GF-D8 (cell line): ENCODE measurements at regions not wholly inside any gene's neighbourhood (a gene's known extent, or its start where the extent isn't known, plus 50 kb on each side); places are given as distances from the start of the nearest gene placed in this dataset.
"Not testable (repeated sequence)": the region's sequence is repeated elsewhere in the genome, so short reads cannot be mapped to it uniquely, and the experiment has no call there.

Experiments
- DNase-seq: peaks from one replicate; lab custom pipeline; 2025; lab: John Stamatoyannopoulos, UW

DNA sequence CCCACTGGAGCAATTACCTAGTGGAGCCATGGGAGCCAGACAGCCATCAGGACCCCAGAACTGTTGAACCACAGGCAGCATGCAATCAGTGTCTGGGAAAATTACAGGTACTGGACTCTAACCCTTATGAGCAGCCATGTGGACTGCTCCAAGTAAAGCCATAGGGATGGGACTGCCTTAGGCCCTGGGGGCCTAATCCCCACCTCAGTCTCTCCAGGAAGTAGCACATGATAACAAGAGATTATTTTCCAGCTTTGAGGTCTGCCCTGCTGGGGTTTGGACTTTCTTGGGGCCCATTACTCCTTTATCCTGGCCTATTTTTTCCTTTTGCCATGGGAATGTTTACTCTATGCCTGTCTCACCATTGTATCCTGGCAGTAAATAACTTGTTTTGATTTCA lies 226.8 kb downstream of the AEBP2 start:
- DNase-seq = no peak

GRCh38 chr12:19669793-19670192 lies 230.5 kb downstream of the AEBP2 start:
- DNase-seq = no peak

DNA sequence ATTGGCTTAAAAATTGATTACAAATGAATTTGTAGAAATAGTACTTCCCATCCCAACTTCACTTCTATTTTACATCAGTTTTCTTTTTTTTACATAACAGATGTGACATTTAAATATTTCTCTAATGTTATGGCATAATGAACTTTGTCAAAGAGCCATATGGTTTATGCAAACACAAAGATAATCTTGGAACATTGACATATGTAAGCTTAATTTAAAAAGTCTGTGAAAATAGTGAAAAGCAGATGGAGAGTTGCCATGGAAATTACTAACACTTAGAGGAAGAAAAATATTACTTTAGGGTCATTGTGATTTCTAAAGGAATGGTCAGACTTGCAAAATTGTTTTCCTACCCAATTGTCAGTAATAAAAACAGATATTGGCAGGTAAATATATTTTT lies 232.4 kb downstream of the AEBP2 start:
- no peak for DNase-seq

DNA sequence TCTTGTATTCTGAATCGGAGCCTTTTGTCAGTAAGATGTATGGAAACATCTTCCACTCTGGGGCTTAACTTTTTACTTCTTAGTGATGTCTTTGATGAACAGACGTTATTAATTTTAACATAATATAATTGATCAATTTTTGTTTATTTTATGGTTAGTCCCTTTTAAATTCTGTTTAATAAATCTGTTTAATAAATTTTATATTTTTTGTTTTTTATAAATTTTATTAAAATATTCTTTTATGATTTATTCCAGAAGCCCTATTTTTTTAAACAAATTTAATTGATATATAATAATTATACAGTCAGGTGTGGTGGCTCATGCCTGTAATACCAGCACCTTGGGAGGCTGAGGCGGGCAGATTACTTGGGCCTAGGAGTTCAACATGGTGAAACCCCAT lies 235.1 kb downstream of the AEBP2 start:
- DNase-seq = no peak

GRCh38 chr12:19675361-19675760 lies 236.1 kb downstream of the AEBP2 start:
- no peak for DNase-seq

DNA sequence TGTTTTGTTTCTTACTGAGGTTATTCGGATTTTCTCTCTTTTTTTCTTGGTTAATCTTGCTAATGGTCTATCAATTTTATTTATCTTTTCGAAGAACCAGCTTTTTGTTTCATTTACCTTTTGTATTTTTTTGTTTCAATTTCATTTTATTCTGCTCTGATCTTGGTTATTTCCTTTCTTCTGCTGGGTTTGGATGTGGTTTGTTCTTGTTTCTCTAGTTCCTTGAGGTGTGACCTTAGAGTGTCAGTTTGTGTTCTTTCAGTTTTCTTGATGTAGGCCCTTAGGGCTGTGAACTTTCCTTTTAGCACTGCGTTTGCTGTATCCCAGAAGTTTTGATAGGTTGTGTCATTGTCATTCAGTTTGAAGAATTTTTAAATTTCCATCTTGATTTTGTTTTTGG lies 239.2 kb downstream of the AEBP2 start:
- not testable (repeated sequence) for DNase-seq

GRCh38 chr12:19681007-19681406 lies 241.7 kb downstream of the AEBP2 start:
- no peak for DNase-seq

DNA sequence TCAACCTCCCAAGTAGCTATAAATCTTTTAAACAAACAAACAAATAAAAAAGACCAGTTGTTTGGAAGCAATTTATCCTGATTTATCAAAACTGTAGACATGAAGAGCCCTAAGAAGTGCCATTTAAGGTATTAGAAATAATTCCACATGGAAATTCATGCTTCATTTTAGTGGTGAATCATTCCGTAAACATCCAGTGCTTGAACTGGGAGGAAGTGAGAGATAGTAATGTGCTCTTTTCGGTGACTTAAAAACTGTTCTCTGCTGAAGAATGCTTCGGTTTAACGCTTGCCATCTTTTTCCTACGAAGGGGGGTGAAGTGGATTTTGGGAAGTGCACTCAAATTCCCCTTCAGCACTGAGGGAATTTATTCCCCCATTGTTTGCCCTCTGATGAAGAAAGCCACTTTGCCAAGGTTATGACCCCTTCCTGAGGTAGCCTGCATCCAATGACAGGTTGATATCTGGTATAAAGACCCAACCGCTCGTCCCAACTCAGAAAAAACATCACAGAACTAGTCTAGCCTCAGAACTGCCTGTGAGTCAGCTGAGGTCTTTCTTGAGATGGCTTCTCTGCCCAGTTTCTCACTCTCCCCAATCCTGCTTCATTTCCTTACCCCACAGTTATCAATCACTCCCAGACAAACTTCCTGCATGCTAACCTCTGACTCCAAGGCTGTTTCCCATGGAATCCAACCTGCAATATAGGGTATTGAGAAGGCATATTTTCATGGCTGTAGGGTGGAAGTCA lies 244.1 kb downstream of the AEBP2 start:
- no peak for DNase-seq

DNA sequence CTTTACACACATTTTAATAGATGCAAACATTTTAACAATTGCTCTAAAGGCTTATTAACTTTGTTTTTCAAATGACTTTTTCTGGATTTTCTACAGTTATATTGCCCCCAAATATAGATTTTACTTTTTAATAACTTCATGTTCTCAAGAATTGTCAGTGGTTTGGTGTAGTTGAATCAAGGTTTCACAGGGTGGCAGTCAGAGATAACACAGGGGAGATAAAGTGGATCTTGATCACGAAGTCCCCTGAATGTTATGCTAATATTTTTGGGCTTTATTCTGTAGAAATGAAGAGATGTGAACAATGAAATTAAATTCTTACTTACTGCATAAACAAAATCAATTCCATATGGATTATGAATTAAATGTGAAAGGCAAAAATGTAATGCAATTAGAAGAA lies 248.1 kb downstream of the AEBP2 start:
- DNase-seq = no peak

DNA sequence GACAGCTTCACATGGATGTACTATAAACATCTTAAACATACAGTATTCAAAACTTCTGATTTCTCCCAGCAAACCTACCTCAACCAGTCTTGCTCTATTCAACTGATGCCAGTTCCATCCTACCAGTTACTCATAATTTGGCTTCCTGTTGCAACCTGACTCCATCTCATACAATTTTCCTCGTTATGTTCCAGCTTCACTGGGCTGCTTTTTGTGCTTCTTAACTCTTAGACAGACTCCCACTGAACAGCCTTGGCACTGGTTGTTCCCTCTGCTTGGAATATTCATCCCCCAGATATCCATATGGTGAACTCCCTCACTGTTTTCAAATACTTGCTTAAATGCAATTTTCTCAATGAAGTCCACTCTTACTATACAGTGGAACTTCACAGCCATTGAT lies 249.2 kb downstream of the AEBP2 start:
- no peak for DNase-seq

DNA sequence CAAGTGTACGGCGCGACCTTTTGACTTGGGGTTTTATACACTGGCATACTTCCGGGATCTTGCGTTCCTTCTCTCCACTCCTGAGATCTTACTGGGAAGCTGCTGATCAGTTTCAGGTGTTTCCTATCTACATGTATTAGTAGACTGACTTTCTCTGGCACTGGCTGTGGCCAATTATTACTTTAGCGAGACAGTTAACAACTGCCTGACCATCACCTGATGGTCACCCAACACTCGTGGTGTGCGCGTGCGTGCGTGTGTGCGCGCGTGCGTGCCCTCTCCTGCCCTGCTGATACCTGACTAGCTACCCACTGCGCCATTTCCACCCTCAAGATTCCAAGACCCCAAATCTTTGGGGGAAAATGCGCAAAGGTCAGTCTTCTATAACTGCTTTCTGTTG lies 249.9 kb downstream of the AEBP2 start:
- no peak for DNase-seq

- DNase-seq = no peak
These were observed 250.6 kb downstream of the AEBP2 start for GRCh38 chr12:19689801-19690472.

- no peak for DNase-seq
These were observed 252.8 kb downstream of the AEBP2 start for GRCh38 chr12:19692091-19692490.

GRCh38 chr12:19692566-19692965 lies 253.3 kb downstream of the AEBP2 start:
- DNase-seq = no peak

GRCh38 chr12:19694627-19695026 lies 255.3 kb downstream of the AEBP2 start:
- DNase-seq = peak; percentile 75

DNA sequence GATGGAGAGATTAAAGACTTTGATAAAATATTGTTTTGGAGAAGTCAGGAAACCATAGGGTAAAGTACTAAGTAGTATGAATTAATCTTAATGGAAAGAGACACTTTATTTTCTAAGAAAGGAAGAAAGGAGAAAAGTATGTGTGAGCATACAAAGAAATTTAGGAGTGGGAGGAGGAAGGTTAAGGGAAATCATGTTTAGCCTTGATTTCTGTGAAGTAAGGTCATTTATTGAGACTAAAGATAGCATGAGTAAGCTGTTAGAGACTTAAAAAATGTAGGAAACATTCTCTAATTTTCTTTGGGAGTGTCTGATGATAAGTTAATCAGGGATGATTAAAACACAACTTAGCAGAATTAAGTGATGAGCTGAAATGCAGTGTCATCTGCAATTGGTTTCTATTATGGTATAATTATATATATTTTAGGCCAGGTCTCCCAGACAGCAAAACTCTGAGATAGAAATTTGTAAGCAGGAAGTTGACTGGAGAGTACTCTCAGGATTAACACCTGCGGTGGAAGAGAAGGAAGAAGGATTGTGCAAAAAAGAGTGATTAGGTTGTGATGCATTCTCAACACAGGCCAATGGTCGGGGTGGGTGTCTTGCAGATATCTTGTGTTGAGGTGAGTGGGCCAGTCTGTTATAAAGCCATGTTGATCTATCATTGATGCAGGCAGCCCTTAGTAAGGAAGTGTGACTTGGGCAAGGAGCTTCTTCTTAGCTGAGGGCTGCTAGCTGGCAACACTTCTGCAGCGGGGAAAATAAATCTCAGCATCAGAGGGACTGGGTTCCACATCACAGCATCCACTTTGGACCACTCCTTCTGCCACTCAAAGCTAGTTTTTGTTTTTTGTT lies 256.2 kb downstream of the AEBP2 start:
- no peak for DNase-seq

DNA sequence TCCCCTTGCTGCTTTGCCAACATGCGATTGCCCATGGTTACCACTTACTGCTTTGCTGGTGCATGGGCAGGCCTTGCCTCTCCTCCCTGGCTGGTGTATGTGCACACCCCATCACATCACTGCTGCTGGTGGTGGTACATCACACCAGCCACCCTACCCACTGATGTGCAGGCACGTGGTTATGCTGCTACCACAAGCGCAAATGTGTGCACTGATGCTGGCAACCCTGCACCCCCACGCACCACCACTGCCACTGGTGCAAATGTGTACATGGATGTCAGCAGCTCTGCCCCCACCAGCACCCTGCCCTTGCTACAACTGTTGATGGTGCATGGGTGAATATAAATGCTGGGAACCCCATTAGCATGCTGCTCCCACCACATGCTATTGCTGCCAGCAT lies 261.7 kb downstream of the AEBP2 start:
- DNase-seq = no peak

GRCh38 chr12:19704966-19705365 lies 265.7 kb downstream of the AEBP2 start:
- no peak for DNase-seq

DNA sequence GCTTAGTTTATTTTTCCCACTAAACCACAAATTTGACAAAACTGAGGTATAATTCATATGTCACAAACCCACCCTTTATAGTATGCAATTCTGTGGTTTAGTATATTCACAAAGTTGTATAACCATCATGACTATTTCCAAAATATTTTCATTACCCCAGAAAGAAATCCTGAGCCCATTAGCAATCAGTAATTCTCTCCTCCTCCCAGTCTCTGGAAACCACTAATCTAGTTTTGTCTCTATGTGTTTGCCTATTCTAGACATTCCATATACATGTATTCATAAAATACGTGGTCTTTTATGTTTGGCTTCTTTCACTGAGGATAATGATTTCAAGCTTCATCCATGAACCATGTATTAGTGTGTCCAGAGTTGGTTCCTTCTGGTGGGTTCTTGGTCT lies 267.6 kb downstream of the AEBP2 start:
- no peak for DNase-seq

DNA sequence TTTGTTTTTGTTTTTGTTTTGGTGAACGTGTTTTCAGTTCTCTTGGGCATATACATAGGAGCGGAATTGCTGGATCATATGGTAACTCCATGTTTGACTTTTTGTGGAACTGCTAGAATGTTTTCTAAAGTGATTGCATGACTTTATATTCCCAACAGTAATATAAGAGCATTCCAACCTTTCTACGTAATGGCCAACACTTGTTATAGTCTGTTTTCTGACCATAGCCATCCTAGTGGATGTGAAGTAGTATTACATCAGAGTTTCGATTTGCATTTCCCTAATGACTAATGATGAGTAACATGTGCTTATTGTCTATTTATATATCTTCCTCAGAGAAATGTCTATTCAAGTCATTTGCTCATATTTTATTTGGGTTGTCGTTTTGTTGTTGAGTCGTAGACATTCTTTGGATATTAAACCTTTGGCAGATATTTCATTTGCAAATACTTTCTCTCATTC lies 268.7 kb downstream of the AEBP2 start:
- DNase-seq = no peak

- no peak for DNase-seq
These were observed 270.6 kb downstream of the AEBP2 start for GRCh38 chr12:19709889-19710288.
